PC-9 (cell line): ENCODE measurements at regions not wholly inside any gene's neighbourhood (a gene's known extent, or its start where the extent isn't known, plus 50 kb on each side); places are given as distances from the start of the nearest gene placed in this dataset.

Source experiments
- CTCF ChIP-seq: fragments of 200-600 bp; sonication (generic); conservative IDR thresholded peaks from 2 replicates; pipeline ENCODE4 v1.6.1; 2017; ENCODE audit warnings: mixed run types, antibody characterized with exemption, mild to moderate bottlenecking, moderate library complexity
- EZH2 ChIP-seq: fragments of 200-600 bp; sonication (generic); IDR thresholded peaks from 2 replicates; pipeline ENCODE4 v1.8.0; 2017; ENCODE audit warnings: antibody characterized with exemption, low read depth

GRCh38 chr5:89168766-89169165 is 285.8 kb upstream of the MEF2C start:
- no peak for TF ChIP-seq CTCF
- no peak for TF ChIP-seq EZH2
